Thyroid gland (tissue), 4 donors: ENCODE measurements at regions not wholly inside any gene's neighbourhood (a gene's known extent, or its start where the extent isn't known, plus 50 kb on each side); places are given as distances from the start of the nearest gene placed in this dataset.

ENCODE experiments used
- CTCF ChIP-seq, 6 experiments: fragments of 200-600 bp in 3 of 6; fragments of 450-650 bp in 3 of 6; sonication (generic) in 3 of 6; IDR thresholded peaks; one replicate each; pipeline ENCODE4 v1.5.1; 2016 to 2019; ENCODE audit warnings: antibody characterized with exemption in 6 of 6, mild to moderate bottlenecking in 2 of 6, inconsistent platforms in 1 of 6, moderate library complexity in 1 of 6
- POLR2A ChIP-seq, 2 donors: fragments of 450-650 bp; IDR thresholded peaks; one replicate each; pipeline ENCODE4 v1.6.1; 2017; ENCODE audit warnings: antibody characterized with exemption in 2 of 2, mild to moderate bottlenecking in 2 of 2, moderate library complexity in 1 of 2

- TF ChIP-seq CTCF (IDR thresholded peaks at IDR 0.05) = no peak
- TF ChIP-seq POLR2A (IDR thresholded peaks at IDR 0.05) = no peak
These were observed 1077.1 kb downstream of the SLC16A7 start for GRCh38 chr12:60672949-60673348.
